Hepatocyte (in vitro differentiated cells): ENCODE measurements at regions not wholly inside any gene's neighbourhood (a gene's known extent, or its start where the extent isn't known, plus 50 kb on each side); places are given as distances from the start of the nearest gene placed in this dataset.

ENCODE experiments used
- EZH2 ChIP-seq: fragments of 200-600 bp; sonication (generic); IDR thresholded peaks from 2 replicates; pipeline ENCODE4 v1.6.1; 2016; ENCODE audit warnings: antibody characterized with exemption, mild to moderate bottlenecking, borderline replicate concordance
- EZH2phosphoT487 ChIP-seq: fragments of 200-600 bp; sonication (generic); IDR thresholded peaks from one replicate; pipeline ENCODE4 v1.6.1; 2018; ENCODE audit warnings: antibody characterized with exemption, mild to moderate bottlenecking, low read depth, moderate library complexity; ENCODE audit not compliant: unreplicated experiment, severe bottlenecking
- TF ChIP-seq, protein P1 (sequence below): fragments of 200-600 bp; sonication (generic); IDR thresholded peaks from 2 replicates; pipeline ENCODE4 v1.5.1; 2016; ENCODE audit warnings: antibody characterized with exemption, mild to moderate bottlenecking; ENCODE audit not compliant: poor library complexity

- TF ChIP-seq, protein P1, sequence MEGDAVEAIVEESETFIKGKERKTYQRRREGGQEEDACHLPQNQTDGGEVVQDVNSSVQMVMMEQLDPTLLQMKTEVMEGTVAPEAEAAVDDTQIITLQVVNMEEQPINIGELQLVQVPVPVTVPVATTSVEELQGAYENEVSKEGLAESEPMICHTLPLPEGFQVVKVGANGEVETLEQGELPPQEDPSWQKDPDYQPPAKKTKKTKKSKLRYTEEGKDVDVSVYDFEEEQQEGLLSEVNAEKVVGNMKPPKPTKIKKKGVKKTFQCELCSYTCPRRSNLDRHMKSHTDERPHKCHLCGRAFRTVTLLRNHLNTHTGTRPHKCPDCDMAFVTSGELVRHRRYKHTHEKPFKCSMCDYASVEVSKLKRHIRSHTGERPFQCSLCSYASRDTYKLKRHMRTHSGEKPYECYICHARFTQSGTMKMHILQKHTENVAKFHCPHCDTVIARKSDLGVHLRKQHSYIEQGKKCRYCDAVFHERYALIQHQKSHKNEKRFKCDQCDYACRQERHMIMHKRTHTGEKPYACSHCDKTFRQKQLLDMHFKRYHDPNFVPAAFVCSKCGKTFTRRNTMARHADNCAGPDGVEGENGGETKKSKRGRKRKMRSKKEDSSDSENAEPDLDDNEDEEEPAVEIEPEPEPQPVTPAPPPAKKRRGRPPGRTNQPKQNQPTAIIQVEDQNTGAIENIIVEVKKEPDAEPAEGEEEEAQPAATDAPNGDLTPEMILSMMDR: no peak
- no peak for TF ChIP-seq EZH2phosphoT487
- no peak for TF ChIP-seq EZH2
Observed at GRCh38 chr11:69413993-69414392, 67.5 kb upstream of the LINC01488 start.
